Ramos (cell line): ENCODE measurements at regions not wholly inside any gene's neighbourhood (a gene's known extent, or its start where the extent isn't known, plus 50 kb on each side); places are given as distances from the start of the nearest gene placed in this dataset.
"Not testable (repeated sequence)": the region's sequence is repeated elsewhere in the genome, so short reads cannot be mapped to it uniquely, and the experiment has no call there.

Source experiments
- in situ Hi-C: fragments of 300-500 bp; cut with MboI; formaldehyde crosslinking; loops from one replicate; pipeline ENCODE4 v1.14.3; 2022; ENCODE audit warnings: low sequenced_read_pairs; ENCODE audit not compliant: unreplicated experiment

- in situ Hi-C loops = no loop called here
Measured at GRCh38 chr19:28012361-28012760, 1200.6 kb downstream of the UQCRFS1 start.

- in situ Hi-C loops = no loop called here
Measured at GRCh38 chr19:28010656-28011055, 1202.3 kb downstream of the UQCRFS1 start.

- in situ Hi-C loops = no loop called here
Measured at GRCh38 chr19:28009696-28010095, 1203.3 kb downstream of the UQCRFS1 start.

GRCh38 chr19:28008695-28009094 is 1204.3 kb downstream of the UQCRFS1 start:
- in situ Hi-C loops = no loop called here

- in situ Hi-C loops = no loop called here
Measured at GRCh38 chr19:28003543-28003942, 1209.4 kb downstream of the UQCRFS1 start.

GRCh38 chr19:27997069-27997468 is 1215.9 kb downstream of the UQCRFS1 start:
- in situ Hi-C loops = no loop called here

- in situ Hi-C loops = no loop called here
Measured at GRCh38 chr19:27993619-27994570, 1219.1 kb downstream of the UQCRFS1 start.

GRCh38 chr19:27986299-27986698 is 1226.7 kb downstream of the UQCRFS1 start:
- in situ Hi-C loops = no loop called here

- in situ Hi-C loops = no loop called here
Measured at GRCh38 chr19:27975419-27976005, 1237.4 kb downstream of the UQCRFS1 start.

GRCh38 chr19:27974082-27974513 is 1238.9 kb downstream of the UQCRFS1 start:
- in situ Hi-C loops = loop anchor here (25.0 kb wide), 1 partner anchor 738 kb away; no protein-coding TSS in a partner anchor

- in situ Hi-C loops = loop anchor here (25.0 kb wide), 1 partner anchor 740 kb away; no protein-coding TSS in a partner anchor
Measured at GRCh38 chr19:27972291-27973040, 1240.5 kb downstream of the UQCRFS1 start.

GRCh38 chr19:27971869-27972268 is 1241.1 kb downstream of the UQCRFS1 start:
- in situ Hi-C loops = loop anchor here (25.0 kb wide), 1 partner anchor 740 kb away; no protein-coding TSS in a partner anchor

GRCh38 chr19:27971071-27971470 is 1241.9 kb downstream of the UQCRFS1 start:
- in situ Hi-C loops = loop anchor here (25.0 kb wide), 1 partner anchor 741 kb away; no protein-coding TSS in a partner anchor

- in situ Hi-C loops = loop anchor here (25.0 kb wide), 1 partner anchor 746 kb away; no protein-coding TSS in a partner anchor
Measured at GRCh38 chr19:27966390-27966816, 1246.5 kb downstream of the UQCRFS1 start.

GRCh38 chr19:27964185-27964584 is 1248.8 kb downstream of the UQCRFS1 start:
- in situ Hi-C loops = loop anchor here (25.0 kb wide), 1 partner anchor 748 kb away; no protein-coding TSS in a partner anchor

GRCh38 chr19:27962264-27962663 is 1250.7 kb downstream of the UQCRFS1 start:
- in situ Hi-C loops = loop anchor here (25.0 kb wide), 1 partner anchor 750 kb away; no protein-coding TSS in a partner anchor

- in situ Hi-C loops = loop anchor here (25.0 kb wide), 1 partner anchor 757 kb away; no protein-coding TSS in a partner anchor
Measured at GRCh38 chr19:27955485-27956480, 1257.2 kb downstream of the UQCRFS1 start.

GRCh38 chr19:27942607-27943006 is 1270.3 kb downstream of the UQCRFS1 start:
- in situ Hi-C loops = not testable (repeated sequence)

GRCh38 chr19:27936139-27936538 is 1276.8 kb downstream of the UQCRFS1 start:
- in situ Hi-C loops = no loop called here
